Osteocyte (in vitro differentiated cells): ENCODE measurements at regions not wholly inside any gene's neighbourhood (a gene's known extent, or its start where the extent isn't known, plus 50 kb on each side); places are given as distances from the start of the nearest gene placed in this dataset.

Source experiments
- DNase-seq: peaks from one replicate; pipeline ENCODE4 v3.0.0; 2021; ENCODE audit warnings: mixed read lengths; ENCODE audit not compliant: unreplicated experiment; ENCODE audit errors: extremely low spot score
- H3K27ac Mint-ChIP-seq: one replicate; pipeline ENCODE4 v1.8.0; 2021; ENCODE audit warnings: mild to moderate bottlenecking, mixed read lengths; ENCODE audit not compliant: unreplicated experiment
- H3K27me3 Mint-ChIP-seq: one replicate; pipeline ENCODE4 v1.8.0; 2021; ENCODE audit warnings: mixed read lengths; ENCODE audit not compliant: unreplicated experiment
- H3K36me3 Mint-ChIP-seq: one replicate; pipeline ENCODE4 v1.8.0; 2021; ENCODE audit warnings: mixed read lengths; ENCODE audit not compliant: unreplicated experiment
- H3K4me1 Mint-ChIP-seq: one replicate; pipeline ENCODE4 v1.8.0; 2021; ENCODE audit warnings: mixed read lengths; ENCODE audit not compliant: unreplicated experiment
- H3K4me3 Mint-ChIP-seq: one replicate; pipeline ENCODE4 v1.8.0; 2021; ENCODE audit warnings: mild to moderate bottlenecking, moderate library complexity, mixed read lengths; ENCODE audit not compliant: unreplicated experiment
- H3K9me3 Mint-ChIP-seq: one replicate; pipeline ENCODE4 v1.8.0; 2021; ENCODE audit warnings: mixed read lengths; ENCODE audit not compliant: unreplicated experiment
- CTCF ChIP-seq: fragments of 200-600 bp; sonication (generic); IDR thresholded peaks from 2 replicates; pipeline ENCODE4 v1.5.0; 2021; ENCODE audit warnings: antibody characterized with exemption, mild to moderate bottlenecking, moderate library complexity

GRCh38 chr2:81097361-81097760 lies 792.8 kb upstream of the LRRTM1 start:
- H3K27ac Mint-ChIP-seq = no peak overlapping the region
- no peak for TF ChIP-seq CTCF
- no peaks in the 10 kb centered on the region for H3K4me1 Mint-ChIP-seq
- no peaks in the 10 kb centered on the region for H3K27me3 Mint-ChIP-seq
- H3K36me3 Mint-ChIP-seq = no peaks in the 10 kb centered on the region
- no peak overlapping the region for H3K4me3 Mint-ChIP-seq
- H3K9me3 Mint-ChIP-seq = peaks cover 21% of the 10 kb centered on the region
- DNase-seq = no peak

GRCh38 chr2:81093031-81093430 lies 788.5 kb upstream of the LRRTM1 start:
- Mint-ChIP-seq H3K9me3 (peaks cover 26% of the 10 kb centered on the region), H3K27me3 (no peaks in the 10 kb centered on the region), H3K36me3 (no peaks in the 10 kb centered on the region), H3K4me3 (no peak overlapping the region), H3K27ac (no peak overlapping the region), H3K4me1 (no peaks in the 10 kb centered on the region)
- DNase-seq = no peak
- TF ChIP-seq CTCF = no peak

DNA sequence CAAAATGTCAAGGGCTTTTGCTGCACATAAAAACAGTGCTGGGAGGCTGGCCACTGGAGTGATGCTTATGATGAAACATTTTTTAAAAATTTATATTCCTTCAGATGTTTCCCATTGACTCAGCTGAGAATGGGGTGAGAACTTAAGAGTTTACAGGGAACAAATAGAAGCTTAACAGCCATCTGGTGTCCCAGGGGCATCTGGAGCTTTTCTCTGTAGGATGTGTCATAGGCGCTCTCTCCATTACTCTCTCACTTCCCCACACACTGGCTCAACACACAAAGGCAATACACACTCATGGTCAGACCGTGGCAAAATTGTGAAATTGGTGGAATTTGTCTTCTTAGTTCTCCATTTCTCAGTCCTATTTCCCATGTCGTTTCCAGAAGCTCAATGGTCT lies 783.1 kb upstream of the LRRTM1 start:
- no peak overlapping the region for H3K27ac Mint-ChIP-seq
- no peaks in the 10 kb centered on the region for H3K4me1 Mint-ChIP-seq
- H3K27me3 Mint-ChIP-seq = no peaks in the 10 kb centered on the region

GRCh38 chr2:81084101-81084500 lies 779.5 kb upstream of the LRRTM1 start:
- Mint-ChIP-seq H3K36me3 (no peaks in the 10 kb centered on the region), H3K27me3 (no peaks in the 10 kb centered on the region), H3K4me3 (no peak overlapping the region), H3K27ac (no peak overlapping the region), H3K9me3 (peaks cover 39% of the 10 kb centered on the region), H3K4me1 (no peaks in the 10 kb centered on the region)
- no peak for TF ChIP-seq CTCF
- DNase-seq = no peak

More for the DNA sequence above, 783.1 kb upstream of the LRRTM1 start:
- H3K4me3 Mint-ChIP-seq = no peak overlapping the region
- no peak for DNase-seq
- TF ChIP-seq CTCF = no peak
- H3K36me3 Mint-ChIP-seq = no peaks in the 10 kb centered on the region
- peaks cover 23% of the 10 kb centered on the region for H3K9me3 Mint-ChIP-seq

DNA sequence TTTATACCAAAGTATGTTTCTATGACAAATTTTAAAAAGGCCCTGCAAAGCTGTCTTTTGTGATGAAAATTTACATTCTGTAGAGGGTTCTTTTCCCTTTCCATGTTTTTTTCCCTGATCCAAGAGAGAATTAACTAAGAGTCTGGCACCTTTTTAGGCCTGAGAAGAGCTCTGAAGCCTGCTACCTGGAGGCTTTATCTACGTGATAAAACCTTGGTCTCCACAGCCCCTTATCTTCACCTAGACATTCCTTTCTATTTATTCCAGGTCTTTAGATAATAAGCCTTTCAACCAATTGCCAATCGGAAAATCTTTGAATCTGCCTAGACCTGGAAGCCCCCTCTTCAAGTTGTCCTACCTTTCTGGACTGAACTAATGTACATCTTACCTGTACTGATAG lies 774.1 kb upstream of the LRRTM1 start:
- Mint-ChIP-seq H3K36me3 (no peaks in the 10 kb centered on the region), H3K9me3 (peaks cover 41% of the 10 kb centered on the region), H3K27ac (no peak overlapping the region), H3K4me1 (no peaks in the 10 kb centered on the region), H3K27me3 (no peaks in the 10 kb centered on the region), H3K4me3 (no peak overlapping the region)
- DNase-seq = no peak
- no peak for TF ChIP-seq CTCF
